Middle frontal gyrus (tissue), 1 donor: ENCODE measurements at regions not wholly inside any gene's neighbourhood (a gene's known extent, or its start where the extent isn't known, plus 50 kb on each side); places are given as distances from the start of the nearest gene placed in this dataset.
"Not testable (repeated sequence)": the region's sequence is repeated elsewhere in the genome, so short reads cannot be mapped to it uniquely, and the experiment has no call there.

Source experiments
- DNase-seq: peaks from one replicate; pipeline ENCODE4 v3.0.0-alpha.2; 2015; ENCODE audit warnings: low spot score; ENCODE audit errors: extremely low spot score

- DNase-seq: not testable (repeated sequence)
Observed at GRCh38 chr7:91627324-91627723, 253.2 kb downstream of the MTERF1 start.

- no peak for DNase-seq
Observed at GRCh38 chr7:91628742-91629141, 251.8 kb downstream of the MTERF1 start.

GRCh38 chr7:91630581-91631380 is 249.7 kb downstream of the MTERF1 start:
- DNase-seq: no peak

GRCh38 chr7:91632234-91632940 is 248.1 kb downstream of the MTERF1 start:
- DNase-seq: no peak

- no peak for DNase-seq
Observed at GRCh38 chr7:91633013-91633441, 247.5 kb downstream of the MTERF1 start.

- no peak for DNase-seq
Observed at GRCh38 chr7:91634485-91635177, 245.9 kb downstream of the MTERF1 start.

GRCh38 chr7:91636129-91636724 is 244.3 kb downstream of the MTERF1 start:
- no peak for DNase-seq

GRCh38 chr7:91636728-91637127 is 243.8 kb downstream of the MTERF1 start:
- no peak for DNase-seq

GRCh38 chr7:91644256-91644655 is 236.2 kb downstream of the MTERF1 start:
- DNase-seq: no peak

- no peak for DNase-seq
Observed at GRCh38 chr7:91645542-91645941, 235.0 kb downstream of the MTERF1 start.

- DNase-seq: no peak
Observed at GRCh38 chr7:91651986-91652385, 228.5 kb downstream of the MTERF1 start.

- no peak for DNase-seq
Observed at GRCh38 chr7:91653286-91653685, 227.2 kb downstream of the MTERF1 start.

- no peak for DNase-seq
Observed at GRCh38 chr7:91655656-91656055, 224.8 kb downstream of the MTERF1 start.

- no peak for DNase-seq
Observed at GRCh38 chr7:91656541-91657482, 223.7 kb downstream of the MTERF1 start.

GRCh38 chr7:91657483-91658071 is 222.9 kb downstream of the MTERF1 start:
- no peak for DNase-seq

- no peak for DNase-seq
Observed at GRCh38 chr7:91659096-91659495, 221.4 kb downstream of the MTERF1 start.

- DNase-seq: no peak
Observed at GRCh38 chr7:91660734-91661356, 219.7 kb downstream of the MTERF1 start.

GRCh38 chr7:91661727-91662126 is 218.8 kb downstream of the MTERF1 start:
- DNase-seq: no peak

- no peak for DNase-seq
Observed at GRCh38 chr7:91668217-91668616, 212.3 kb downstream of the MTERF1 start.

GRCh38 chr7:91671245-91671644 is 209.3 kb downstream of the MTERF1 start:
- DNase-seq: no peak
